ENCODE measurements at regions not wholly inside any gene's neighbourhood (a gene's known extent, or its start where the extent isn't known, plus 50 kb on each side); places are given as distances from the start of the nearest gene placed in this dataset.

DNA sequence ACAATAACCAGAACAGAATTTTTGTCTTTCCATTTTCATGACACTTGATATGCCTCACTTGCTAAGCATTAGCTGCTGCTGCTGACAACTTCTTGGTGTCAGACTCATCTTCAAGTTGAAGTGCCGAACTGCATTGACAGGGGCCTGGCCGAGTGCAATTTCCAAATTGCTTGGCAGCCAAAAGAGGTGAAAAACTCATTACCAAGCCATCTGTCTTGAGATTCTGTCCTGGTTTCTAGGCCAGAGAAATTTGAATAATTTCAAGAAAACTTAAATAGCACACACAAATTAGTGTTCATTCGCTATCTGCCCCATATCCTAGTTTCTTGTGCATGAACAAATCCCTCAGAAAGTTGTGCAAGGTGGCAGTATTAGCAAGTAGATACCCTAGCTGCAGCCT lies 165.3 kb upstream of the RASSF8 start:
- H3K4me1 ChIP-seq: peaks cover 0 to 17% (median 2%) of the 10 kb centered on the region in 4 donors
- no peak for DNase-seq (ENCODE audit: extremely low spot score)
- no peak for TF ChIP-seq EP300 (IDR thresholded peaks at IDR 0.05)
- no peak for TF ChIP-seq POLR2A (IDR thresholded peaks at IDR 0.05; ENCODE audit: low read depth)
- no peak for TF ChIP-seq POLR2AphosphoS5 (IDR thresholded peaks at IDR 0.05)
- TF ChIP-seq, protein P1, sequence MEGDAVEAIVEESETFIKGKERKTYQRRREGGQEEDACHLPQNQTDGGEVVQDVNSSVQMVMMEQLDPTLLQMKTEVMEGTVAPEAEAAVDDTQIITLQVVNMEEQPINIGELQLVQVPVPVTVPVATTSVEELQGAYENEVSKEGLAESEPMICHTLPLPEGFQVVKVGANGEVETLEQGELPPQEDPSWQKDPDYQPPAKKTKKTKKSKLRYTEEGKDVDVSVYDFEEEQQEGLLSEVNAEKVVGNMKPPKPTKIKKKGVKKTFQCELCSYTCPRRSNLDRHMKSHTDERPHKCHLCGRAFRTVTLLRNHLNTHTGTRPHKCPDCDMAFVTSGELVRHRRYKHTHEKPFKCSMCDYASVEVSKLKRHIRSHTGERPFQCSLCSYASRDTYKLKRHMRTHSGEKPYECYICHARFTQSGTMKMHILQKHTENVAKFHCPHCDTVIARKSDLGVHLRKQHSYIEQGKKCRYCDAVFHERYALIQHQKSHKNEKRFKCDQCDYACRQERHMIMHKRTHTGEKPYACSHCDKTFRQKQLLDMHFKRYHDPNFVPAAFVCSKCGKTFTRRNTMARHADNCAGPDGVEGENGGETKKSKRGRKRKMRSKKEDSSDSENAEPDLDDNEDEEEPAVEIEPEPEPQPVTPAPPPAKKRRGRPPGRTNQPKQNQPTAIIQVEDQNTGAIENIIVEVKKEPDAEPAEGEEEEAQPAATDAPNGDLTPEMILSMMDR (IDR thresholded peaks at IDR 0.05): no peak
- H3K36me3 ChIP-seq: no peaks in the 10 kb centered on the region
- no peak overlapping the region for H3K27ac ChIP-seq (replicated peaks in 1 of 4)
- no peaks in the 10 kb centered on the region for H3K9me3 ChIP-seq
- no peaks in the 10 kb centered on the region for H3K27me3 ChIP-seq
- intact Hi-C loops (cut with DNase I): no loop called here
- 82% methylated on average over 3 of the region's 3 CpGs for WGBS
- H3K4me3 ChIP-seq: no peak overlapping the region

DNA sequence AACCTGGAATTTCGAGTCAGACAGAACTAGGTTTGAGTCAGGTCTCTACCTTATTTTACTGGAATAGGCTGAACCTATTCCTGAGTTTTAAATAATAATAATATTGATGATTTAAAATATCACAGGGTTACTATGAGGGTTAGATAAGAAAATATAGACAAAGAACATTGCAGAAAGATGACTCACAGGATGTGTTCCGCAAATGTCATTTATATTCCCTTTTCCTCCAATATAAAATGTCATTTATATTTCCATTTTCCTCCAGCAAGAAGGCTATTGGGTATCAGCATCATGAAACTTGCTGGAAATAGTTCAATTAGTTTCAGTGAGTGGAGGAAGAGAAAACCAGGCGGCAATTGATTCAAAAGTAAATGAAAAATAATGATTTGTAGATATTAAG lies 163.9 kb upstream of the RASSF8 start:
- TF ChIP-seq, protein P1 (IDR thresholded peaks at IDR 0.05): no peak
- TF ChIP-seq POLR2A (IDR thresholded peaks at IDR 0.05; ENCODE audit: low read depth) (no peak), EP300 (IDR thresholded peaks at IDR 0.05) (no peak), POLR2AphosphoS5 (IDR thresholded peaks at IDR 0.05) (no peak)
- H3K4me3 ChIP-seq: no peak overlapping the region
- no peaks in the 10 kb centered on the region for H3K27me3 ChIP-seq
- peaks cover 0 to 5% (median 0%) of the 10 kb centered on the region in 4 donors for H3K4me1 ChIP-seq
- no peak overlapping the region for H3K27ac ChIP-seq (replicated peaks in 1 of 4)
- H3K36me3 ChIP-seq: no peaks in the 10 kb centered on the region
- no peaks in the 10 kb centered on the region for H3K9me3 ChIP-seq
- intact Hi-C loops (cut with DNase I): no loop called here
- WGBS: 87% methylated on average over 3 of the region's 3 CpGs
- no peak for DNase-seq (ENCODE audit: extremely low spot score)

- 77% methylated on average over 2 of the region's 2 CpGs for WGBS
- intact Hi-C loops (cut with DNase I): no loop called here
- Histone ChIP-seq H3K27me3 (no peaks in the 10 kb centered on the region), H3K4me1 (peaks cover 0 to 9% (median 6%) of the 10 kb centered on the region in 4 donors), H3K9me3 (no peaks in the 10 kb centered on the region), H3K27ac (replicated peaks in 1 of 4) (no peak overlapping the region), H3K36me3 (no peaks in the 10 kb centered on the region), H3K4me3 (no peak overlapping the region)
- TF ChIP-seq, protein P1 (IDR thresholded peaks at IDR 0.05): no peak
- TF ChIP-seq POLR2A (IDR thresholded peaks at IDR 0.05; ENCODE audit: low read depth): no peak
- no peak for TF ChIP-seq POLR2AphosphoS5 (IDR thresholded peaks at IDR 0.05)
- TF ChIP-seq EP300 (IDR thresholded peaks at IDR 0.05): no peak
- no peak for DNase-seq (ENCODE audit: extremely low spot score)
These were observed 161.9 kb upstream of the RASSF8 start for GRCh38 chr12:25796523-25797000.

DNA sequence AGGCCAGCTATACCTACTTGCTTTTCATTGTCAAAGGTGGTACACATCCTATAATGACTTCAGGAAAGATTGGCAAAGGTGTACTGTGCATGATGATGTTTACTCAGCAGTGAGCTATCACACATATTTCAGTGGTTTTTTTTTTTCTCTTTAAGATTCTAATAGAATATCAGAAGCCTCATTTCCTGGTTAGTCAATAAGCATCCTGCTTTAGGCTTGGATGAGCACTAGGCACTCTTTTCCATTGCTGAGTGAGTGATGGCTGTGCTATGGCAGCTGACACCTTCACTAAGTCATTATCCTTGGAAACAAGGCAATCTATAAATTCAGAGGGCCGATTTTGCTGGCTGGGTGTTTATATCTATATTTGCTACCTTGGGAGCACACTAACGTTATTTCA lies 161.1 kb upstream of the RASSF8 start:
- H3K36me3 ChIP-seq: no peaks in the 10 kb centered on the region
- peaks cover 0 to 13% (median 11%) of the 10 kb centered on the region in 4 donors for H3K4me1 ChIP-seq
- no peaks in the 10 kb centered on the region for H3K9me3 ChIP-seq
- H3K27me3 ChIP-seq: no peaks in the 10 kb centered on the region
- TF ChIP-seq POLR2AphosphoS5 (IDR thresholded peaks at IDR 0.05) (no peak), EP300 (IDR thresholded peaks at IDR 0.05) (no peak), POLR2A (IDR thresholded peaks at IDR 0.05; ENCODE audit: low read depth) (no peak)
- TF ChIP-seq, protein P1 (IDR thresholded peaks at IDR 0.05): no peak
- 82% methylated on average over 2 of the region's 2 CpGs for WGBS
- no peak overlapping the region for H3K4me3 ChIP-seq
- DNase-seq (ENCODE audit: extremely low spot score): no peak
- intact Hi-C loops (cut with DNase I): no loop called here
- H3K27ac ChIP-seq (replicated peaks in 1 of 4): no peak overlapping the region

- no peak for DNase-seq (ENCODE audit: extremely low spot score)
- intact Hi-C loops (cut with DNase I): no loop called here
- TF ChIP-seq EP300 (IDR thresholded peaks at IDR 0.05): no peak
- TF ChIP-seq POLR2A (IDR thresholded peaks at IDR 0.05; ENCODE audit: low read depth): no peak
- TF ChIP-seq POLR2AphosphoS5 (IDR thresholded peaks at IDR 0.05): no peak
- TF ChIP-seq, protein P1 (IDR thresholded peaks at IDR 0.05): no peak
- Histone ChIP-seq H3K4me3 (no peak overlapping the region), H3K9me3 (no peaks in the 10 kb centered on the region), H3K27ac (replicated peaks in 1 of 4) (no peak overlapping the region), H3K36me3 (no peaks in the 10 kb centered on the region), H3K27me3 (no peaks in the 10 kb centered on the region), H3K4me1 (peaks cover 0 to 14% (median 11%) of the 10 kb centered on the region in 4 donors)
- WGBS: 87% methylated on average over 4 of the region's 4 CpGs
These were observed 160.5 kb upstream of the RASSF8 start for GRCh38 chr12:25797949-25798348.

All from esophagus muscularis mucosa (tissue), 4 donors.